ENCODE measurements at regions not wholly inside any gene's neighbourhood (a gene's known extent, or its start where the extent isn't known, plus 50 kb on each side); places are given as distances from the start of the nearest gene placed in this dataset.

- H3K27ac ChIP-seq = no peak overlapping the region
- no peaks in the 10 kb centered on the region for H3K27me3 ChIP-seq
- no peak for DNase-seq (ENCODE audit: low spot score in 2 of 2)
- no peaks in the 10 kb centered on the region for H3K9me3 ChIP-seq
- no peaks in the 10 kb centered on the region for H3K4me1 ChIP-seq
- H3K4me3 ChIP-seq = no peak overlapping the region
- H3K36me3 ChIP-seq = no peaks in the 10 kb centered on the region
- intact Hi-C loops (cut with DNase I) = no loop called here
- no peak for TF ChIP-seq CTCF (IDR thresholded peaks at IDR 0.05)
Observed at GRCh38 chr18:50458366-50458765, 83.5 kb downstream of the SKA1 start.

GRCh38 chr18:50458796-50459195 is 84.0 kb downstream of the SKA1 start:
- Histone ChIP-seq H3K9me3 (no peaks in the 10 kb centered on the region), H3K27me3 (no peaks in the 10 kb centered on the region), H3K4me3 (no peak overlapping the region), H3K4me1 (no peaks in the 10 kb centered on the region), H3K27ac (no peak overlapping the region), H3K36me3 (no peaks in the 10 kb centered on the region)
- TF ChIP-seq CTCF (IDR thresholded peaks at IDR 0.05) = no peak
- intact Hi-C loops (cut with DNase I) = no loop called here
- no peak for DNase-seq (ENCODE audit: low spot score in 2 of 2)

GRCh38 chr18:50460062-50460461 is 85.2 kb downstream of the SKA1 start:
- Histone ChIP-seq H3K27me3 (no peaks in the 10 kb centered on the region), H3K27ac (no peak overlapping the region), H3K4me3 (no peak overlapping the region), H3K9me3 (no peaks in the 10 kb centered on the region), H3K4me1 (no peaks in the 10 kb centered on the region), H3K36me3 (no peaks in the 10 kb centered on the region)
- no peak for DNase-seq (ENCODE audit: low spot score in 2 of 2)
- intact Hi-C loops (cut with DNase I) = no loop called here
- no peak for TF ChIP-seq CTCF (IDR thresholded peaks at IDR 0.05)

- H3K36me3 ChIP-seq = no peaks in the 10 kb centered on the region
- no peak for DNase-seq (ENCODE audit: low spot score in 2 of 2)
- intact Hi-C loops (cut with DNase I) = no loop called here
- H3K4me1 ChIP-seq = no peaks in the 10 kb centered on the region
- no peak overlapping the region for H3K27ac ChIP-seq
- H3K27me3 ChIP-seq = no peaks in the 10 kb centered on the region
- no peak overlapping the region for H3K4me3 ChIP-seq
- no peak for TF ChIP-seq CTCF (IDR thresholded peaks at IDR 0.05)
- H3K9me3 ChIP-seq = no peaks in the 10 kb centered on the region
Observed at GRCh38 chr18:50460716-50461115, 85.9 kb downstream of the SKA1 start.

- H3K27me3 ChIP-seq = no peaks in the 10 kb centered on the region
- intact Hi-C loops (cut with DNase I) = no loop called here
Observed at GRCh38 chr18:50461251-50461650, 86.4 kb downstream of the SKA1 start.

More at GRCh38 chr18:50461251-50461650, 86.4 kb downstream of the SKA1 start:
- TF ChIP-seq CTCF (IDR thresholded peaks at IDR 0.05) = no peak
- H3K4me1 ChIP-seq = no peaks in the 10 kb centered on the region
- H3K36me3 ChIP-seq = no peaks in the 10 kb centered on the region
- H3K9me3 ChIP-seq = no peaks in the 10 kb centered on the region
- no peak for DNase-seq (ENCODE audit: low spot score in 2 of 2)
- no peak overlapping the region for H3K27ac ChIP-seq
- no peak overlapping the region for H3K4me3 ChIP-seq

Measured in ascending aorta (tissue), 2 donors.